HG02938 (cell line): ENCODE measurements at regions not wholly inside any gene's neighbourhood (a gene's known extent, or its start where the extent isn't known, plus 50 kb on each side); places are given as distances from the start of the nearest gene placed in this dataset.
"Not testable (repeated sequence)": the region's sequence is repeated elsewhere in the genome, so short reads cannot be mapped to it uniquely, and the experiment has no call there.

Source experiments
- ATAC-seq: cut with Tn5 transposase; IDR thresholded peaks from one replicate; pipeline ENCODE4 v1.9.1; 2021; ENCODE audit warnings: mild to moderate bottlenecking, moderate library complexity; ENCODE audit not compliant: unreplicated experiment

- not testable (repeated sequence) for ATAC-seq
These were observed 3967.0 kb upstream of the TPTE start for GRCh38 chr21:6554377-6554864.

- ATAC-seq: not testable (repeated sequence)
These were observed 3964.9 kb upstream of the TPTE start for GRCh38 chr21:6556516-6556915.

- ATAC-seq: not testable (repeated sequence)
These were observed 3964.0 kb upstream of the TPTE start for GRCh38 chr21:6557415-6557814.

GRCh38 chr21:6561168-6561567 is 3960.2 kb upstream of the TPTE start:
- ATAC-seq: not testable (repeated sequence)

- ATAC-seq: not testable (repeated sequence)
These were observed 3959.8 kb upstream of the TPTE start for GRCh38 chr21:6561578-6561977.

GRCh38 chr21:6564543-6565166 is 3956.7 kb upstream of the TPTE start:
- ATAC-seq: not testable (repeated sequence)

GRCh38 chr21:6565190-6566094 is 3955.9 kb upstream of the TPTE start:
- not testable (repeated sequence) for ATAC-seq

GRCh38 chr21:6567542-6567941 is 3953.8 kb upstream of the TPTE start:
- not testable (repeated sequence) for ATAC-seq

GRCh38 chr21:6569152-6569551 is 3952.2 kb upstream of the TPTE start:
- ATAC-seq: not testable (repeated sequence)

- not testable (repeated sequence) for ATAC-seq
These were observed 3951.6 kb upstream of the TPTE start for GRCh38 chr21:6569587-6570392.

- ATAC-seq: not testable (repeated sequence)
These were observed 3950.5 kb upstream of the TPTE start for GRCh38 chr21:6570700-6571368.

- ATAC-seq: not testable (repeated sequence)
These were observed 3947.8 kb upstream of the TPTE start for GRCh38 chr21:6573576-6573975.

- not testable (repeated sequence) for ATAC-seq
These were observed 3941.6 kb upstream of the TPTE start for GRCh38 chr21:6579801-6580200.
